Thyroid gland (tissue), 4 donors: ENCODE measurements at regions not wholly inside any gene's neighbourhood (a gene's known extent, or its start where the extent isn't known, plus 50 kb on each side); places are given as distances from the start of the nearest gene placed in this dataset.

Experiments used
- POLR2A ChIP-seq, 2 donors: fragments of 450-650 bp; IDR thresholded peaks; one replicate each; pipeline ENCODE4 v1.6.1; 2017; ENCODE audit warnings: antibody characterized with exemption in 2 of 2, mild to moderate bottlenecking in 2 of 2, moderate library complexity in 1 of 2
- TF ChIP-seq, protein P1 (sequence below), 6 experiments: fragments of 200-600 bp in 3 of 6; fragments of 450-650 bp in 3 of 6; sonication (generic) in 3 of 6; IDR thresholded peaks; one replicate each; pipeline ENCODE4 v1.5.1; 2016 to 2019; ENCODE audit warnings: antibody characterized with exemption in 6 of 6, mild to moderate bottlenecking in 2 of 6, inconsistent platforms in 1 of 6, moderate library complexity in 1 of 6

DNA sequence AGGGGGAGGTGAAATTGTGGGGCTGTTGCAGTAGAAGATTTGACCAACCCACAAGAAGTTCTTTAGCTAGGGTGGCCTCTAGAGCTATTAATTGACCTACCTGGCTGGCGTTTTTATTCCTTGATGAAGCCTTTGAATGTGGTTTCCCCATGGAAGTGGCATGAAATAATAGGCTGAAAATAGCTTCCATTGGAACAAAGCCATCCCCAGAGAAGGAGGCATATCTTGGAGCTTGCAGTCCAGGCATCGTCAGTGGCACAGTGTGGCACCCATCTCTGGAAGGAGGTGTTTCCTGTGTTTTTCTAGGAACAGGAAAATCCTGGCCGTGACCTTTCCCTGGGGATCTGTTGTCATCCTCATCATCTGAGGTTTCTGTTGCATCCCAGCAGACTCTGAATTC is 96.3 kb upstream of the WDR1 start:
- TF ChIP-seq, protein P1, sequence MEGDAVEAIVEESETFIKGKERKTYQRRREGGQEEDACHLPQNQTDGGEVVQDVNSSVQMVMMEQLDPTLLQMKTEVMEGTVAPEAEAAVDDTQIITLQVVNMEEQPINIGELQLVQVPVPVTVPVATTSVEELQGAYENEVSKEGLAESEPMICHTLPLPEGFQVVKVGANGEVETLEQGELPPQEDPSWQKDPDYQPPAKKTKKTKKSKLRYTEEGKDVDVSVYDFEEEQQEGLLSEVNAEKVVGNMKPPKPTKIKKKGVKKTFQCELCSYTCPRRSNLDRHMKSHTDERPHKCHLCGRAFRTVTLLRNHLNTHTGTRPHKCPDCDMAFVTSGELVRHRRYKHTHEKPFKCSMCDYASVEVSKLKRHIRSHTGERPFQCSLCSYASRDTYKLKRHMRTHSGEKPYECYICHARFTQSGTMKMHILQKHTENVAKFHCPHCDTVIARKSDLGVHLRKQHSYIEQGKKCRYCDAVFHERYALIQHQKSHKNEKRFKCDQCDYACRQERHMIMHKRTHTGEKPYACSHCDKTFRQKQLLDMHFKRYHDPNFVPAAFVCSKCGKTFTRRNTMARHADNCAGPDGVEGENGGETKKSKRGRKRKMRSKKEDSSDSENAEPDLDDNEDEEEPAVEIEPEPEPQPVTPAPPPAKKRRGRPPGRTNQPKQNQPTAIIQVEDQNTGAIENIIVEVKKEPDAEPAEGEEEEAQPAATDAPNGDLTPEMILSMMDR (IDR thresholded peaks at IDR 0.05) = no peak
- TF ChIP-seq POLR2A (IDR thresholded peaks at IDR 0.05) = no peak
